NB4 (cell line): ENCODE measurements at regions not wholly inside any gene's neighbourhood (a gene's known extent, or its start where the extent isn't known, plus 50 kb on each side); places are given as distances from the start of the nearest gene placed in this dataset.

ENCODE experiments used
- DNase-seq: peaks from one replicate; pipeline ENCODE4 v3.0.0; 2010; ENCODE audit warnings: low read depth
- H3K4me3 ChIP-seq: one replicate; pipeline ENCODE4 v1.5.1; 2011; ENCODE audit warnings: mild to moderate bottlenecking, low read depth, low read length, moderate library complexity
- CTCF ChIP-seq: IDR thresholded peaks from one replicate; pipeline ENCODE4 v1.5.1; 2012; ENCODE audit warnings: low read depth, low read length
- MAX ChIP-seq: IDR thresholded peaks from 2 replicates; pipeline ENCODE4 v1.6.1; 2011; ENCODE audit warnings: low read depth, low read length
- MYC ChIP-seq: IDR thresholded peaks from 2 replicates; pipeline ENCODE4 v1.6.1; 2011; ENCODE audit warnings: low read depth, low read length
- POLR2A ChIP-seq: IDR thresholded peaks from 2 replicates; pipeline ENCODE4 v1.6.1; 2011; ENCODE audit warnings: mild to moderate bottlenecking; ENCODE audit not compliant: insufficient read length; ENCODE audit errors: extremely low read depth

- no peak for DNase-seq
- H3K4me3 ChIP-seq = no peak overlapping the region
- TF ChIP-seq MYC = no peak
- TF ChIP-seq CTCF = no peak
- no peak for TF ChIP-seq MAX
- no peak for TF ChIP-seq POLR2A
Observed at GRCh38 chr3:168611826-168612225, 516.1 kb upstream of the GOLIM4 start.

GRCh38 chr3:168608926-168609325 lies 513.2 kb upstream of the GOLIM4 start:
- no peak for DNase-seq
- TF ChIP-seq POLR2A = no peak
- no peak for TF ChIP-seq MYC
- TF ChIP-seq MAX = no peak
- no peak for TF ChIP-seq CTCF
- no peak overlapping the region for H3K4me3 ChIP-seq

GRCh38 chr3:168604767-168605166 lies 509.0 kb upstream of the GOLIM4 start:
- no peak for DNase-seq
- TF ChIP-seq MYC (no peak), CTCF (no peak), POLR2A (no peak), MAX (no peak)
- no peak overlapping the region for H3K4me3 ChIP-seq

- no peak for DNase-seq
- H3K4me3 ChIP-seq = no peak overlapping the region
- TF ChIP-seq MYC (no peak), CTCF (no peak), POLR2A (no peak), MAX (no peak)
Observed at GRCh38 chr3:168598250-168598649, 502.5 kb upstream of the GOLIM4 start.

- H3K4me3 ChIP-seq = no peak overlapping the region
- TF ChIP-seq CTCF = no peak
- TF ChIP-seq POLR2A = no peak
- TF ChIP-seq MAX = no peak
- TF ChIP-seq MYC = no peak
- no peak for DNase-seq
Observed at GRCh38 chr3:168596175-168596823, 500.6 kb upstream of the GOLIM4 start.

- TF ChIP-seq MYC (no peak), CTCF (no peak), POLR2A (no peak), MAX (no peak)
- H3K4me3 ChIP-seq = no peak overlapping the region
- no peak for DNase-seq
Observed at GRCh38 chr3:168591587-168591986, 495.9 kb upstream of the GOLIM4 start.
